NOMO-1 (cell line): ENCODE measurements at regions not wholly inside any gene's neighbourhood (a gene's known extent, or its start where the extent isn't known, plus 50 kb on each side); places are given as distances from the start of the nearest gene placed in this dataset.

Source experiments
- DNase-seq, 2 experiments: peaks; one replicate each; lab custom pipeline; 2025; ENCODE audit not compliant: unreplicated experiment in 2 of 2; lab: John Stamatoyannopoulos, UW

GRCh38 chr7:24341691-24342413 is 57.9 kb downstream of the NPY start:
- no peak for DNase-seq

GRCh38 chr7:24343614-24344013 is 59.6 kb downstream of the NPY start:
- no peak for DNase-seq

- DNase-seq, result no peak
Measured at GRCh38 chr7:24346129-24346528, 62.1 kb downstream of the NPY start.

- DNase-seq, result no peak
Measured at GRCh38 chr7:24346716-24347115, 62.7 kb downstream of the NPY start.

GRCh38 chr7:24349339-24349738 is 65.3 kb downstream of the NPY start:
- no peak for DNase-seq

GRCh38 chr7:24354456-24354855 is 70.5 kb downstream of the NPY start:
- no peak for DNase-seq

GRCh38 chr7:24356718-24357386 is 72.9 kb downstream of the NPY start:
- no peak for DNase-seq

GRCh38 chr7:24361001-24361400 is 77.0 kb downstream of the NPY start:
- DNase-seq, result no peak

- no peak for DNase-seq
Measured at GRCh38 chr7:24365606-24366005, 81.6 kb downstream of the NPY start.

- DNase-seq, result no peak
Measured at GRCh38 chr7:24366876-24367275, 82.9 kb downstream of the NPY start.

GRCh38 chr7:24368161-24368560 is 84.2 kb downstream of the NPY start:
- no peak for DNase-seq

- DNase-seq, result no peak
Measured at GRCh38 chr7:24370541-24370940, 86.6 kb downstream of the NPY start.

- no peak for DNase-seq
Measured at GRCh38 chr7:24372961-24373955, 89.3 kb downstream of the NPY start.

GRCh38 chr7:24378871-24379616 is 95.1 kb downstream of the NPY start:
- no peak for DNase-seq

- peak in 1 of 2 experiments; percentile 6 for DNase-seq
Measured at GRCh38 chr7:24381894-24382505, 98.0 kb downstream of the NPY start.

- no peak for DNase-seq
Measured at GRCh38 chr7:24383055-24383454, 99.1 kb downstream of the NPY start.

GRCh38 chr7:24384362-24385030 is 100.5 kb downstream of the NPY start:
- no peak for DNase-seq

GRCh38 chr7:24388212-24388611 is 104.2 kb downstream of the NPY start:
- no peak for DNase-seq

GRCh38 chr7:24390376-24391157 is 106.6 kb downstream of the NPY start:
- DNase-seq, result no peak
